Bone marrow (tissue), 2 donors: ENCODE measurements at regions not wholly inside any gene's neighbourhood (a gene's known extent, or its start where the extent isn't known, plus 50 kb on each side); places are given as distances from the start of the nearest gene placed in this dataset.

Experiments used
- DNase-seq, 2 donors: peaks; one replicate each; lab custom pipeline; 2025; lab: John Stamatoyannopoulos, UW

GRCh38 chr2:155162494-155162893, 464.0 kb downstream of the KCNJ3 start:
- no peak for DNase-seq

- no peak for DNase-seq
Measured at GRCh38 chr2:155161314-155161713, 462.8 kb downstream of the KCNJ3 start.

GRCh38 chr2:155157711-155158110, 459.2 kb downstream of the KCNJ3 start:
- DNase-seq: no peak

GRCh38 chr2:155157065-155157464, 458.6 kb downstream of the KCNJ3 start:
- DNase-seq: no peak

GRCh38 chr2:155151945-155152344, 453.4 kb downstream of the KCNJ3 start:
- no peak for DNase-seq

- DNase-seq: no peak
Measured at GRCh38 chr2:155151472-155151871, 453.0 kb downstream of the KCNJ3 start.

GRCh38 chr2:155145758-155146229, 447.3 kb downstream of the KCNJ3 start:
- DNase-seq: no peak

GRCh38 chr2:155141418-155141817, 442.9 kb downstream of the KCNJ3 start:
- no peak for DNase-seq

GRCh38 chr2:155125585-155126230, 427.2 kb downstream of the KCNJ3 start:
- no peak for DNase-seq

- no peak for DNase-seq
Measured at GRCh38 chr2:155115846-155116245, 417.4 kb downstream of the KCNJ3 start.

GRCh38 chr2:155111070-155111469, 412.6 kb downstream of the KCNJ3 start:
- no peak for DNase-seq

- no peak for DNase-seq
Measured at GRCh38 chr2:155109527-155109926, 411.0 kb downstream of the KCNJ3 start.

GRCh38 chr2:155100261-155100660, 401.8 kb downstream of the KCNJ3 start:
- DNase-seq: no peak

- DNase-seq: no peak
Measured at GRCh38 chr2:155099784-155100183, 401.3 kb downstream of the KCNJ3 start.

- no peak for DNase-seq
Measured at GRCh38 chr2:155095613-155096012, 397.1 kb downstream of the KCNJ3 start.

- DNase-seq: no peak
Measured at GRCh38 chr2:155080373-155080772, 381.9 kb downstream of the KCNJ3 start.

GRCh38 chr2:155070489-155070888, 372.0 kb downstream of the KCNJ3 start:
- no peak for DNase-seq

GRCh38 chr2:155062922-155063258, 364.4 kb downstream of the KCNJ3 start:
- DNase-seq: no peak

GRCh38 chr2:155062250-155062921, 363.9 kb downstream of the KCNJ3 start:
- DNase-seq: no peak

GRCh38 chr2:155060896-155061295, 362.4 kb downstream of the KCNJ3 start:
- DNase-seq: no peak

GRCh38 chr2:155054712-155055111, 356.2 kb downstream of the KCNJ3 start:
- DNase-seq: no peak

- no peak for DNase-seq
Measured at GRCh38 chr2:155043097-155043496, 344.6 kb downstream of the KCNJ3 start.

- no peak for DNase-seq
Measured at GRCh38 chr2:155035308-155035707, 336.8 kb downstream of the KCNJ3 start.

GRCh38 chr2:155033652-155034051, 335.2 kb downstream of the KCNJ3 start:
- DNase-seq: no peak
